Hepatocyte (in vitro differentiated cells): ENCODE measurements at regions not wholly inside any gene's neighbourhood (a gene's known extent, or its start where the extent isn't known, plus 50 kb on each side); places are given as distances from the start of the nearest gene placed in this dataset.

ENCODE experiments used
- CTCF ChIP-seq: fragments of 200-600 bp; sonication (generic); IDR thresholded peaks from 2 replicates; pipeline ENCODE4 v1.5.1; 2016; ENCODE audit warnings: antibody characterized with exemption, mild to moderate bottlenecking; ENCODE audit not compliant: poor library complexity
- EZH2 ChIP-seq: fragments of 200-600 bp; sonication (generic); IDR thresholded peaks from 2 replicates; pipeline ENCODE4 v1.6.1; 2016; ENCODE audit warnings: antibody characterized with exemption, mild to moderate bottlenecking, borderline replicate concordance
- EZH2phosphoT487 ChIP-seq: fragments of 200-600 bp; sonication (generic); IDR thresholded peaks from one replicate; pipeline ENCODE4 v1.6.1; 2018; ENCODE audit warnings: antibody characterized with exemption, mild to moderate bottlenecking, low read depth, moderate library complexity; ENCODE audit not compliant: unreplicated experiment, severe bottlenecking

GRCh38 chr6:113052506-113052905, 705.4 kb downstream of the RFPL4B start:
- no peak for TF ChIP-seq EZH2phosphoT487
- no peak for TF ChIP-seq CTCF
- TF ChIP-seq EZH2 = no peak
